HFFc6 (cell line): ENCODE measurements at regions not wholly inside any gene's neighbourhood (a gene's known extent, or its start where the extent isn't known, plus 50 kb on each side); places are given as distances from the start of the nearest gene placed in this dataset.
"Not testable (repeated sequence)": the region's sequence is repeated elsewhere in the genome, so short reads cannot be mapped to it uniquely, and the experiment has no call there.

Experiments
- DNase-seq: peaks from one replicate; pipeline ENCODE4 v3.0.0-alpha.2; 2018
- H3K27ac Mint-ChIP-seq: 2 replicates; pipeline ENCODE4 v1.8.0; 2020; ENCODE audit warnings: mild to moderate bottlenecking, mixed read lengths
- H3K27me3 Mint-ChIP-seq: 2 replicates; pipeline ENCODE4 v1.8.0; 2021; ENCODE audit warnings: mild to moderate bottlenecking, moderate library complexity, mixed read lengths; ENCODE audit not compliant: insufficient read depth
- H3K36me3 Mint-ChIP-seq: 2 replicates; pipeline ENCODE4 v1.8.0; 2021; ENCODE audit warnings: low read depth, mixed read lengths
- H3K4me1 Mint-ChIP-seq: 2 replicates; pipeline ENCODE4 v1.8.0; 2020; ENCODE audit warnings: low read depth, mixed read lengths
- H3K4me3 Mint-ChIP-seq: 2 replicates; pipeline ENCODE4 v1.8.0; 2020; ENCODE audit warnings: mild to moderate bottlenecking, moderate library complexity, mixed read lengths
- H3K9me3 Mint-ChIP-seq: 2 replicates; pipeline ENCODE4 v1.8.0; 2020; ENCODE audit warnings: mild to moderate bottlenecking, mixed read lengths
- TF ChIP-seq, protein P1 (sequence below): fragments of 200-600 bp; sonication (generic); IDR thresholded peaks from 2 replicates; pipeline ENCODE4 v1.5.0; 2021; ENCODE audit warnings: antibody characterized with exemption, mild to moderate bottlenecking

DNA sequence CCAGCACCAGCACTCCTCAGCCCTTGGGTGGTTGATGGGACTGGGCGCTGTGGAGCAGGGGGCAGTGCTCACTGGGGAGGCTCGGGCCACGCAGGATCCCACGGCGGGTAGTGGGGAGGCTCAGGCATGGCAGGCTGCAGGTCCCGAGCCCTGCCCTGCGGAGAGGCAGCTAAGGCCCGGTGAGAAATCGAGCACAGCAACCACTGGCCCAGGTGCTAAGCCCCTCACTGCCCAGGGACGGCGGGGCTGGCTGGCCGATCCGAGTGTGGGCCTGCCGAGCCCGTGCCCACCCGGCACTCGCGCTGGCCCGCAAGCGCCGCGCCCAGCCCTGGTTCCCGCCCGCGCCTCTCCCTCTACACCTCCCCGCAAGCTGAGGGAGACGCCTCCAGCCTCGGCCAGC is 56.0 kb upstream of the ZNF195 start:
- Mint-ChIP-seq H3K27ac (no peak overlapping the region), H3K4me3 (no peak overlapping the region), H3K36me3 (no peaks in the 10 kb centered on the region), H3K4me1 (no peaks in the 10 kb centered on the region), H3K27me3 (peaks cover 25% of the 10 kb centered on the region), H3K9me3 (no peaks in the 10 kb centered on the region)
- DNase-seq, result no peak
- TF ChIP-seq, protein P1, sequence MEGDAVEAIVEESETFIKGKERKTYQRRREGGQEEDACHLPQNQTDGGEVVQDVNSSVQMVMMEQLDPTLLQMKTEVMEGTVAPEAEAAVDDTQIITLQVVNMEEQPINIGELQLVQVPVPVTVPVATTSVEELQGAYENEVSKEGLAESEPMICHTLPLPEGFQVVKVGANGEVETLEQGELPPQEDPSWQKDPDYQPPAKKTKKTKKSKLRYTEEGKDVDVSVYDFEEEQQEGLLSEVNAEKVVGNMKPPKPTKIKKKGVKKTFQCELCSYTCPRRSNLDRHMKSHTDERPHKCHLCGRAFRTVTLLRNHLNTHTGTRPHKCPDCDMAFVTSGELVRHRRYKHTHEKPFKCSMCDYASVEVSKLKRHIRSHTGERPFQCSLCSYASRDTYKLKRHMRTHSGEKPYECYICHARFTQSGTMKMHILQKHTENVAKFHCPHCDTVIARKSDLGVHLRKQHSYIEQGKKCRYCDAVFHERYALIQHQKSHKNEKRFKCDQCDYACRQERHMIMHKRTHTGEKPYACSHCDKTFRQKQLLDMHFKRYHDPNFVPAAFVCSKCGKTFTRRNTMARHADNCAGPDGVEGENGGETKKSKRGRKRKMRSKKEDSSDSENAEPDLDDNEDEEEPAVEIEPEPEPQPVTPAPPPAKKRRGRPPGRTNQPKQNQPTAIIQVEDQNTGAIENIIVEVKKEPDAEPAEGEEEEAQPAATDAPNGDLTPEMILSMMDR, result no peak

GRCh38 chr11:3429191-3429590 is 50.2 kb upstream of the ZNF195 start:
- H3K4me3 Mint-ChIP-seq, H3K9me3 Mint-ChIP-seq, H3K36me3 Mint-ChIP-seq: not testable (repeated sequence)

More at GRCh38 chr11:3429191-3429590, 50.2 kb upstream of the ZNF195 start:
- H3K4me1 Mint-ChIP-seq, H3K27ac Mint-ChIP-seq, DNase-seq: not testable (repeated sequence)
- H3K27me3 Mint-ChIP-seq, result peaks cover 42% of the 10 kb centered on the region
